ENCODE measurements at regions not wholly inside any gene's neighbourhood (a gene's known extent, or its start where the extent isn't known, plus 50 kb on each side); places are given as distances from the start of the nearest gene placed in this dataset.

- no peak for TF ChIP-seq CTCF (IDR thresholded peaks at IDR 0.05; ENCODE audit: low read depth, low read length)
- H3K4me3 ChIP-seq (replicated peaks in 1 of 2; ENCODE audit: low read depth in 2 of 2, low read length in 2 of 2): no peak overlapping the region
- DNase-seq (ENCODE audit: low read depth in 2 of 2): no peak
These were observed 541.7 kb downstream of the TBL1XR1 start for GRCh38 chr3:176655404-176656094.

- DNase-seq (ENCODE audit: low read depth in 2 of 2): peak in 1 of 2 donors; percentile 10
- TF ChIP-seq CTCF (IDR thresholded peaks at IDR 0.05; ENCODE audit: low read depth, low read length): no peak
- H3K4me3 ChIP-seq (replicated peaks in 1 of 2; ENCODE audit: low read depth in 2 of 2, low read length in 2 of 2): no peak overlapping the region
These were observed 545.7 kb downstream of the TBL1XR1 start for GRCh38 chr3:176651622-176652021.

GRCh38 chr3:176650478-176650877 lies 546.8 kb downstream of the TBL1XR1 start:
- H3K4me3 ChIP-seq (replicated peaks in 1 of 2; ENCODE audit: low read depth in 2 of 2, low read length in 2 of 2): no peak overlapping the region
- peak; percentile 29 for TF ChIP-seq CTCF (IDR thresholded peaks at IDR 0.05; ENCODE audit: low read depth, low read length)
- DNase-seq (ENCODE audit: low read depth in 2 of 2): peak in 1 of 2 donors; percentile 74

- no peak for TF ChIP-seq CTCF (IDR thresholded peaks at IDR 0.05; ENCODE audit: low read depth, low read length)
- H3K4me3 ChIP-seq (replicated peaks in 1 of 2; ENCODE audit: low read depth in 2 of 2, low read length in 2 of 2): no peak overlapping the region
- DNase-seq (ENCODE audit: low read depth in 2 of 2): no peak
These were observed 549.3 kb downstream of the TBL1XR1 start for GRCh38 chr3:176647987-176648386.

GRCh38 chr3:176633511-176633910 lies 563.8 kb downstream of the TBL1XR1 start:
- H3K4me3 ChIP-seq (replicated peaks in 1 of 2; ENCODE audit: low read depth in 2 of 2, low read length in 2 of 2): no peak overlapping the region
- no peak for TF ChIP-seq CTCF (IDR thresholded peaks at IDR 0.05; ENCODE audit: low read depth, low read length)
- no peak for DNase-seq (ENCODE audit: low read depth in 2 of 2)

- no peak for DNase-seq (ENCODE audit: low read depth in 2 of 2)
- no peak overlapping the region for H3K4me3 ChIP-seq (replicated peaks in 1 of 2; ENCODE audit: low read depth in 2 of 2, low read length in 2 of 2)
- no peak for TF ChIP-seq CTCF (IDR thresholded peaks at IDR 0.05; ENCODE audit: low read depth, low read length)
These were observed 564.4 kb downstream of the TBL1XR1 start for GRCh38 chr3:176632925-176633324.

GRCh38 chr3:176631165-176631564 lies 566.1 kb downstream of the TBL1XR1 start:
- DNase-seq (ENCODE audit: low read depth in 2 of 2): peak in 1 of 2 donors; percentile 33
- TF ChIP-seq CTCF (IDR thresholded peaks at IDR 0.05; ENCODE audit: low read depth, low read length): no peak
- no peak overlapping the region for H3K4me3 ChIP-seq (replicated peaks in 1 of 2; ENCODE audit: low read depth in 2 of 2, low read length in 2 of 2)

All from cardiac fibroblast (primary cell).